ENCODE measurements at regions not wholly inside any gene's neighbourhood (a gene's known extent, or its start where the extent isn't known, plus 50 kb on each side); places are given as distances from the start of the nearest gene placed in this dataset.

DNA sequence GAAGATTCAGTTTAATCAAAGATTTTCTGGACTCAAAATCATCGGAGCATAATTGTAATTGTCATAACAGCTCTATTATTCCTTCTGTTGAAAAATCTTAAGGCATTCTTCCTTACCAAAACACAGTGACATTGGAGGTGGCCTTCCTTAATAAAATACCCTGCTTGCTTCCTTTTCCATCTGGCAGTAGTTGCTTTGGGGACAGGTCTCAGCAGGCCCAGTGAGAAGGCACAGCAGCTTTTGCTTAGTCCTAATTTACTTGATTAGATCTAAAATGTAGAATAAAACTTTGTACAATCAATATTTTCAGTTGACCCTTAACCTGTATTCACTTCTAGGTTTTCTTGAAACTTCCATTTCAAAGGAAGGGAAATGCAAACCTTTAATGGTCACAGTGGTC, 471.6 kb downstream of the PCDH20 start:
- Histone ChIP-seq H3K9me3 (ENCODE audit: control insufficient read depth, low read depth, low read length) (no peaks in the 10 kb centered on the region), H3K4me1 (ENCODE audit: control insufficient read depth, insufficient read depth, low read length) (no peaks in the 10 kb centered on the region), H3K36me3 (ENCODE audit: control insufficient read depth, insufficient read depth, low read length) (no peaks in the 10 kb centered on the region), H3K27ac (ENCODE audit: low read length) (no peak overlapping the region), H3K4me3 (ENCODE audit: low read length) (no peak overlapping the region), H3K27me3 (ENCODE audit: control insufficient read depth, insufficient read depth, low read length) (no peaks in the 10 kb centered on the region)
- no peak for DNase-seq
- WGBS (ENCODE audit: insufficient coverage, low lambda C conversion rate): 100% methylated on average over 1 of the region's 1 CpG

DNA sequence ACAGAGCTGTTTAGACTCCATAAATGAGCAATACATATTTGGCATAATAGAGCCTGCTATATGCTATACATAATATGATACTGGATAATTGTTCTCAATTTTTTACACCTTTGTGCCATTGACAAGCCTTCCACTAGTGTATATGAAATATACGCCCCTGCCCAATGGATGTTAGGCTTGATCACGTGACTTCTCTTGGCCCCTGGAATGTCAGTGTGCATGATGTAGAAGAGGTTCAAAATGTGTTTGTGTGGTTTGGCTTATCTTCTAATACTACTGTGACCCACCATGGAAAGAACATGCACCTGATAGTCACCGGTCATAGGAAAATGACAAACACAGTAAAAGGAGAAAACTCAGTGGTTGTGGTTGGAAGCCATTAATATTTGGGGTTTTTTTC, 479.4 kb downstream of the PCDH20 start:
- Histone ChIP-seq H3K27ac (ENCODE audit: low read length) (no peak overlapping the region), H3K4me3 (ENCODE audit: low read length) (no peak overlapping the region), H3K4me1 (ENCODE audit: control insufficient read depth, insufficient read depth, low read length) (no peaks in the 10 kb centered on the region), H3K27me3 (ENCODE audit: control insufficient read depth, insufficient read depth, low read length) (no peaks in the 10 kb centered on the region), H3K36me3 (ENCODE audit: control insufficient read depth, insufficient read depth, low read length) (no peaks in the 10 kb centered on the region), H3K9me3 (ENCODE audit: control insufficient read depth, low read depth, low read length) (no peaks in the 10 kb centered on the region)
- no peak for DNase-seq
- no CpG with 5 or more reads among the region's 3 CpGs for WGBS (ENCODE audit: insufficient coverage, low lambda C conversion rate)

DNA sequence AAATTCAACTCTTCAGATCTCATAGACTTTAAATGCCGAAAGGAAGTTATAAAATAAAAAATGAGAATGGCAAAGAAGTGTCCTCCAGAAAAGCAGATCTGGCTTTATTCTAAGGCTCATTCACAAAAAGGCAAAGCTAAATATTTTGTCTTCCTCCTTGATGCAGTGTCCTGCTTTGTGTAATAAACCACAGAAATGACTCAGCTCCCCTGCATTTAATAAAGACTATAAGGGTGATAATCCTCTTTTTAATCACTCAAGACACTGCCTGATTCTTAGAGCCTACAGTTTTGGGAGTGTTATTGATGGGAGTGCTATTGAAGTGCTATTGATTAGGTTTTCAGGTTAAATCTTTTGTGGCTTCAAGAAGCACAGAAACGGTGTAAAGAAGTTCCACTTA, 482.0 kb downstream of the PCDH20 start:
- no CpG with 5 or more reads among the region's 2 CpGs for WGBS (ENCODE audit: insufficient coverage, low lambda C conversion rate)
- H3K27me3 ChIP-seq (ENCODE audit: control insufficient read depth, insufficient read depth, low read length): no peaks in the 10 kb centered on the region
- no peak overlapping the region for H3K27ac ChIP-seq (ENCODE audit: low read length)
- no peak for DNase-seq
- H3K4me1 ChIP-seq (ENCODE audit: control insufficient read depth, insufficient read depth, low read length): no peaks in the 10 kb centered on the region
- H3K4me3 ChIP-seq (ENCODE audit: low read length): no peak overlapping the region
- no peaks in the 10 kb centered on the region for H3K9me3 ChIP-seq (ENCODE audit: control insufficient read depth, low read depth, low read length)
- H3K36me3 ChIP-seq (ENCODE audit: control insufficient read depth, insufficient read depth, low read length): no peaks in the 10 kb centered on the region

DNA sequence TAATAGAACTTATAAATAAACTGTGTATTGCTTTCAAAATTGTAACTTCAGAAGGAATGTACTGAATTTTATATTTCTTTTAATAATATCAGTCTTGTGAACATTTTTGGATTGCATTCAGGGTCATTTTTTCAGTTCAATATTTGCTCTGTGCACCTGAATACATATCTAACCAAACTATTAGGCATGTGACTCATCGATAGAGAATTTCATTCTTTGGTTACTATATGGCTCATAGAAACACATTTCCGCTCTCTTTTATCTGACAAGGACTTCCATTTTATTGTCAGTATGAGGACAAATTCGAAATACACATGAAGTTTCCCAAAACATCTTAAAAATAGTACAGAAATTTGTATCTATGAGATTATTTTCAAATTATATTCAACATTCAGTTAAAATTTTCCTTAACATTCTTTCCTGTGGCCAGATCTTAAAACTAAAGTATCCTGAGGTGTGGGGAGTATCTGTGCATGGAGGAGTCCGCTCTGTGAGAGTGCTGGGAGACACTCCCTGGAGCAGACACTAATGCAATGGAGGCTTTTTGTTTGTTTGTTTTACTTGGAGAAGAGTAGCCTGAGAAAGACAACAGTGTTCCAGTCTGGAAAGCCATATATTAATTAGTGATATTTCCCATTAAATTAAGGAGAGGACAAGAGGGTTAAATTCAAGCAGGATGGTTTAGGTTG, 483.6 kb downstream of the PCDH20 start:
- WGBS (ENCODE audit: insufficient coverage, low lambda C conversion rate): 50% methylated on average over 2 of the region's 4 CpGs
- H3K27ac ChIP-seq (ENCODE audit: low read length): no peak overlapping the region
- H3K27me3 ChIP-seq (ENCODE audit: control insufficient read depth, insufficient read depth, low read length): no peaks in the 10 kb centered on the region
- no peaks in the 10 kb centered on the region for H3K9me3 ChIP-seq (ENCODE audit: control insufficient read depth, low read depth, low read length)
- DNase-seq: no peak
- no peaks in the 10 kb centered on the region for H3K36me3 ChIP-seq (ENCODE audit: control insufficient read depth, insufficient read depth, low read length)
- no peak overlapping the region for H3K4me3 ChIP-seq (ENCODE audit: low read length)
- no peaks in the 10 kb centered on the region for H3K4me1 ChIP-seq (ENCODE audit: control insufficient read depth, insufficient read depth, low read length)

DNA sequence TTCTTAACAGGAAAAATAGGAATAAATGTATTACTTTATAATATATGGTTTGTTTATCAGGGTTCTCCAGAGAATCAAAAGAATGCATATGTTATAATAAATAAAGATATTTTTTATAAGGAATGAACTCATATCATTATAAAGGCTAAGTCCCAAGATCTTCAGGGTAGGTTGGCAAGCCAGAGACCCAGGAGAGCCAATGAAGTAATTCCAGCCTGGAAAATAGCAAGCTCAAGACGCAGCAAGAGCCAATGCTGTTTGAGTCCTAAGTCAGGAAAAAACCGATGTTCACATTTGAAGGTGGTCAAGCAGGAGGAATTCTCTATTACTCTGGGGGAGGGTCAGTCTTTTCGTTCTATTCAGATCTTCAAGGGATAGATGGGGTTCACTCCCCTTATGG, 490.0 kb downstream of the PCDH20 start:
- H3K4me1 ChIP-seq (ENCODE audit: control insufficient read depth, insufficient read depth, low read length): no peaks in the 10 kb centered on the region
- H3K36me3 ChIP-seq (ENCODE audit: control insufficient read depth, insufficient read depth, low read length): no peaks in the 10 kb centered on the region
- no CpG with 5 or more reads among the region's 3 CpGs for WGBS (ENCODE audit: insufficient coverage, low lambda C conversion rate)
- no peaks in the 10 kb centered on the region for H3K27me3 ChIP-seq (ENCODE audit: control insufficient read depth, insufficient read depth, low read length)
- H3K4me3 ChIP-seq (ENCODE audit: low read length): no peak overlapping the region
- H3K9me3 ChIP-seq (ENCODE audit: control insufficient read depth, low read depth, low read length): no peaks in the 10 kb centered on the region
- no peak overlapping the region for H3K27ac ChIP-seq (ENCODE audit: low read length)
- no peak for DNase-seq

DNA sequence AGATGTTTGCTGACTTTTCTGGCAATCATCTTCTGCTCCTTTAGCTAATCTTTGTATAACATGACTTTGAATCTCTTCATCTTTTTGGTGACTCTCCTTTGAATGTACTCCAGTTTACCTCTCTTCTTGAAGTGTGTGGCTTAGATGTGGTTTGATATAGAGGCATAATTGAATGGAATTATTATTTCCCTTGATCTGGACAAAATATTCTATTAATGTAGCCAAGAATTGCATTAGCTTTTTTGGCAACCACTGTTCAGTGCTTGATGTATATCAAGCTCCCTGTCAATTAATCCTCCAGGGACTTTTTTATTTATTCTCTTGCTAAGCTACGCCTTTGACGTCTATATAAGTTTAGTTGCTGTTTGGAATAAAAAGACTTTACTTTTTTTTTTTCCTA, 490.8 kb downstream of the PCDH20 start:
- Histone ChIP-seq H3K4me3 (ENCODE audit: low read length) (no peak overlapping the region), H3K27ac (ENCODE audit: low read length) (no peak overlapping the region), H3K4me1 (ENCODE audit: control insufficient read depth, insufficient read depth, low read length) (no peaks in the 10 kb centered on the region), H3K36me3 (ENCODE audit: control insufficient read depth, insufficient read depth, low read length) (no peaks in the 10 kb centered on the region), H3K9me3 (ENCODE audit: control insufficient read depth, low read depth, low read length) (no peaks in the 10 kb centered on the region), H3K27me3 (ENCODE audit: control insufficient read depth, insufficient read depth, low read length) (no peaks in the 10 kb centered on the region)
- no peak for DNase-seq
- 100% methylated on average over 2 of the region's 2 CpGs for WGBS (ENCODE audit: insufficient coverage, low lambda C conversion rate)

DNA sequence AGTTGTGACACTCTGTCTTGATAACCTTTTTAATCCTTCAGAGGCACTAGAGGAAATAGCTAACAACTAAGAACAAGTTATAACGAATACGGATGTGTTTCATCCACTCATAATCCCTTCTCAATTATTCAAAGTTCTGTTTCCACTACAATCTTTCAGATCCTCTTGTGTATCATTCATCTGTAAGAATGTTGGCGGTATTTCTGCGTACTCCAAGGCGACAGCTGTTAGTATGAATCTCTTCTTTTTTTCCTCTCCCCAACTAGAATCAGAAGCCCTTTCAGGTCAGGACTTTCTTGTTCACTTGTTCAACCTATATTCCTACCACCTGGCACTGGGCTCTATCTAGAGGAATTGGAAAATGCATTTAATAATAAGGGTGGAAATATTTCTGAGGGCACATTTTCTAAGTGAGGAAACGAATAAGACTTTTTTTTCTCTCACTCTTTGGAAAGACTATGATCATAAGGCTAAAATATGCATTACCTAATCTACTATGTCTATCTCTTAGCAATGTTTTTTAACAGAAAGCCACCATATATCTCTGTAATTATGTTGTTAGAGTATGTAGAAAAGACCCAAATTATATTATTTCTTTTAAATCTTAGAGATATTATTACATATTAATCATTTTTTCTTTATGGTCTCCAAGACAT, 492.9 kb downstream of the PCDH20 start:
- H3K36me3 ChIP-seq (ENCODE audit: control insufficient read depth, insufficient read depth, low read length): no peaks in the 10 kb centered on the region
- 35% methylated on average over 4 of the region's 6 CpGs for WGBS (ENCODE audit: insufficient coverage, low lambda C conversion rate)
- no peaks in the 10 kb centered on the region for H3K4me1 ChIP-seq (ENCODE audit: control insufficient read depth, insufficient read depth, low read length)
- H3K9me3 ChIP-seq (ENCODE audit: control insufficient read depth, low read depth, low read length): no peaks in the 10 kb centered on the region
- H3K27me3 ChIP-seq (ENCODE audit: control insufficient read depth, insufficient read depth, low read length): no peaks in the 10 kb centered on the region
- DNase-seq: no peak
- H3K4me3 ChIP-seq (ENCODE audit: low read length): no peak overlapping the region
- H3K27ac ChIP-seq (ENCODE audit: low read length): no peak overlapping the region

DNA sequence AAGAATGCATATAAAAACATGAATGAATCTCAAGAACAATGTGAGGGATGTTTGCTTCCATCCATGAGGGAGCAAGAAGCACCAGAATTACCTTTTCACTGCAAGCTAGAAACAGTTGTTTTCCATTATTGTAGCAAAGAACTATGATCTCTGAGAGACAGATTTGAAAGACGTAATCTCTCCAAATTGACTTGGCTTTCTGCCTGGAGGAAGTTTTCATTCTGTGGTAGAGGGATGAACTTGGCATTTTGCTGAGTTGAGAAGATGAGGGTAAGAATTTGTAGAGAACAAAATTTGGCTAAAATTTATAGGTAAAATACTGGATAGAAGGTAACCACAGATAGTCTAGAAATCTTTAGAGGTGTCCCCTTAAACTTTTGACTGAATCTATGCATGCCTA, 496.8 kb downstream of the TDRD3 start:
- Histone ChIP-seq H3K4me1 (ENCODE audit: control insufficient read depth, insufficient read depth, low read length) (no peaks in the 10 kb centered on the region), H3K4me3 (ENCODE audit: low read length) (no peak overlapping the region), H3K36me3 (ENCODE audit: control insufficient read depth, insufficient read depth, low read length) (no peaks in the 10 kb centered on the region), H3K9me3 (ENCODE audit: control insufficient read depth, low read depth, low read length) (no peaks in the 10 kb centered on the region), H3K27me3 (ENCODE audit: control insufficient read depth, insufficient read depth, low read length) (no peaks in the 10 kb centered on the region), H3K27ac (ENCODE audit: low read length) (no peak overlapping the region)
- 60% methylated on average over 1 of the region's 1 CpG for WGBS (ENCODE audit: insufficient coverage, low lambda C conversion rate)
- DNase-seq: no peak

DNA sequence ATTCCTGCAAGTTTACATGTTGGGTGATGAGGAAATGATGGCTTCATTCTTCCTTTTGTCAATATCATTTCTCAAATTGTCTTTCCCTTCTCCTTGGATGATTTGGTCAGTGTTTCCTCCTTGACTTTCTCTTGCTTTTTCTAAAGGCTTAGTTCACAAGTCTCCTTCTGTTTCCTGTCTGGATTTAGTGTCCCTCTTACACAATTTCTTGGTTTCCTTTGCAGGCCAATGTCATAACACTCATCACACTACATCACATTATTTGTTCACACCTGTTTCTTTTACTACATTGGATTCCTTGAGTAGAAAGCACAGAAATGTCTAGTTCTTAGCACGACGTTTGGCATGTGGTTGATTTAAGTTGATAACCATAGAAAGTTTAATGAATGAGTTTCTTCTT, 490.7 kb downstream of the TDRD3 start:
- Histone ChIP-seq H3K27me3 (ENCODE audit: control insufficient read depth, insufficient read depth, low read length) (no peaks in the 10 kb centered on the region), H3K4me1 (ENCODE audit: control insufficient read depth, insufficient read depth, low read length) (no peaks in the 10 kb centered on the region), H3K9me3 (ENCODE audit: control insufficient read depth, low read depth, low read length) (no peaks in the 10 kb centered on the region), H3K36me3 (ENCODE audit: control insufficient read depth, insufficient read depth, low read length) (no peaks in the 10 kb centered on the region), H3K4me3 (ENCODE audit: low read length) (no peak overlapping the region), H3K27ac (ENCODE audit: low read length) (no peak overlapping the region)
- DNase-seq: no peak
- WGBS (ENCODE audit: insufficient coverage, low lambda C conversion rate): no CpG with 5 or more reads among the region's 2 CpGs

DNA sequence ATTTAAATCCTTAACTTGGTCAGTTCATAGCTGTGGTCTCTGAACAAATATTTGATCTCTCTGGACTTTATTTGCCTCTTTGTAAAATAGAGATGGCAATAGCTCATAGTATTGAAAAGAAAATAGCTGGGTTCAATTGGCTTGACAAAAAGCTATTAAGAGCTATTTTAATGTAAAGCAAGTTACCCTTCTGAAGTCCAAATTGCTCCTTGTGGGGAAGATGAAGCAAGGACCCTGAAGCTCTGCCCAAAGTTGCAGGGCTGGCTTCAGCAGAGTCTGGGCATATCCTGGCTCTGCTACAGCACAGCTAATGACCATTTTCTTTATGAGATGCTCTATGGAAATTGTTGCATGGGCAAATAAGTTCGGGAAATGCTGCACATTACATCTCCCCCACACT, 484.5 kb downstream of the TDRD3 start:
- H3K9me3 ChIP-seq (ENCODE audit: control insufficient read depth, low read depth, low read length): no peaks in the 10 kb centered on the region
- WGBS (ENCODE audit: insufficient coverage, low lambda C conversion rate): no CpG with 5 or more reads among the region's 1 CpG
- no peak for DNase-seq
- H3K27me3 ChIP-seq (ENCODE audit: control insufficient read depth, insufficient read depth, low read length): no peaks in the 10 kb centered on the region
- no peaks in the 10 kb centered on the region for H3K4me1 ChIP-seq (ENCODE audit: control insufficient read depth, insufficient read depth, low read length)
- H3K4me3 ChIP-seq (ENCODE audit: low read length): no peak overlapping the region
- H3K36me3 ChIP-seq (ENCODE audit: control insufficient read depth, insufficient read depth, low read length): no peaks in the 10 kb centered on the region
- no peak overlapping the region for H3K27ac ChIP-seq (ENCODE audit: low read length)

DNA sequence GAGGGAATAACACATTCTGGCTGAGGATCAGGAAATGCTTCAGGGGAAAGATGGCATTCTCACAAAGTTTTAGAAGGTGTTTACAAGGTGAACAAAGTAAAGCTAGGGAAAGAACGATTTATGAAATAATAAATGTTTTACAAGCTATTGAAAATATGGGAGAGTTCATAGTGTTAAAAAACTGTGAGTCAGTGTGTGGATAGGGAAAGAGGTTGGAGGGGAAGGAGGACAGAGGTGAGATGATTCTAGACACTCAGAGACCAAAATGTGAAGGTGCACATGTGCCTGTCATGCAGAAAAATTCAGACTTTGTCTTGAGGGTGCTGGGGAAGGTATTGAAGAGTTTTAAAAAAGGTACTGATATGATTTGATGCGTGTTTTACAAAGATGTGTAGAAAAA, 476.1 kb downstream of the TDRD3 start:
- Histone ChIP-seq H3K27me3 (ENCODE audit: control insufficient read depth, insufficient read depth, low read length) (no peaks in the 10 kb centered on the region), H3K27ac (ENCODE audit: low read length) (no peak overlapping the region), H3K4me1 (ENCODE audit: control insufficient read depth, insufficient read depth, low read length) (no peaks in the 10 kb centered on the region), H3K4me3 (ENCODE audit: low read length) (no peak overlapping the region), H3K9me3 (ENCODE audit: control insufficient read depth, low read depth, low read length) (no peaks in the 10 kb centered on the region), H3K36me3 (ENCODE audit: control insufficient read depth, insufficient read depth, low read length) (no peaks in the 10 kb centered on the region)
- no peak for DNase-seq
- 94% methylated on average over 2 of the region's 2 CpGs for WGBS (ENCODE audit: insufficient coverage, low lambda C conversion rate)
